ENCODE measurements at regions not wholly inside any gene's neighbourhood (a gene's known extent, or its start where the extent isn't known, plus 50 kb on each side); places are given as distances from the start of the nearest gene placed in this dataset.

- H3K4me3 ChIP-seq: no peak overlapping the region
- H3K27me3 ChIP-seq: no peaks in the 10 kb centered on the region
- peak in 2 of 3 donors; percentile 47 to 62 for DNase-seq
- no peak overlapping the region for H3K27ac ChIP-seq
- no peaks in the 10 kb centered on the region for H3K36me3 ChIP-seq
- H3K9me3 ChIP-seq: no peaks in the 10 kb centered on the region
- no peaks in the 10 kb centered on the region for H3K4me1 ChIP-seq
- WGBS (ENCODE audit: insufficient coverage, low coverage, low lambda C conversion rate, missing lambda C conversion rate): 53% methylated on average over 7 of the region's 8 CpGs
- TF ChIP-seq POLR2A (IDR thresholded peaks at IDR 0.05): no peak
- TF ChIP-seq CTCF (IDR thresholded peaks at IDR 0.05): no peak
- ATAC-seq: peak in 3 of 4 donors; percentile 48 to 57 (median 55)
- intact Hi-C loops (cut with DNase I): no loop called here
Measured at GRCh38 chr9:131799177-131799823, 59.4 kb upstream of the RAPGEF1 start.

- intact Hi-C loops (cut with DNase I): no loop called here
- H3K36me3 ChIP-seq: no peaks in the 10 kb centered on the region
- H3K4me1 ChIP-seq: no peaks in the 10 kb centered on the region
- WGBS (ENCODE audit: insufficient coverage, low coverage, low lambda C conversion rate, missing lambda C conversion rate): 51% methylated on average over 6 of the region's 7 CpGs
- no peaks in the 10 kb centered on the region for H3K9me3 ChIP-seq
- TF ChIP-seq CTCF (IDR thresholded peaks at IDR 0.05): no peak
- no peak for TF ChIP-seq POLR2A (IDR thresholded peaks at IDR 0.05)
- H3K27ac ChIP-seq: no peak overlapping the region
- H3K4me3 ChIP-seq: no peak overlapping the region
- ATAC-seq: no peak
- H3K27me3 ChIP-seq: no peaks in the 10 kb centered on the region
- DNase-seq: peak in 1 of 3 donors; percentile 9
Measured at GRCh38 chr9:131798246-131798645, 58.4 kb upstream of the RAPGEF1 start.

GRCh38 chr9:131794393-131794792, 54.5 kb upstream of the RAPGEF1 start:
- Histone ChIP-seq H3K36me3 (no peaks in the 10 kb centered on the region), H3K9me3 (no peaks in the 10 kb centered on the region), H3K27me3 (no peaks in the 10 kb centered on the region), H3K27ac (no peak overlapping the region), H3K4me3 (no peak overlapping the region), H3K4me1 (no peaks in the 10 kb centered on the region)
- no peak for DNase-seq
- TF ChIP-seq POLR2A (IDR thresholded peaks at IDR 0.05) (no peak), CTCF (IDR thresholded peaks at IDR 0.05) (no peak)
- 59% methylated on average over 13 of the region's 15 CpGs for WGBS (ENCODE audit: insufficient coverage, low coverage, low lambda C conversion rate, missing lambda C conversion rate)
- intact Hi-C loops (cut with DNase I): no loop called here
- no peak for ATAC-seq

GRCh38 chr9:131791542-131792254, 51.8 kb upstream of the RAPGEF1 start:
- no peaks in the 10 kb centered on the region for H3K36me3 ChIP-seq
- ATAC-seq (no peak), DNase-seq (no peak)
- no peak for TF ChIP-seq POLR2A (IDR thresholded peaks at IDR 0.05)
- no peak for TF ChIP-seq CTCF (IDR thresholded peaks at IDR 0.05)
- no peak overlapping the region for H3K4me3 ChIP-seq
- no peaks in the 10 kb centered on the region for H3K27me3 ChIP-seq
- no CpG with 5 or more reads among the region's 23 CpGs for WGBS (ENCODE audit: insufficient coverage, low coverage, low lambda C conversion rate, missing lambda C conversion rate)
- intact Hi-C loops (cut with DNase I): no loop called here
- H3K27ac ChIP-seq: no peak overlapping the region
- H3K4me1 ChIP-seq: no peaks in the 10 kb centered on the region
- H3K9me3 ChIP-seq: no peaks in the 10 kb centered on the region

All from right lobe of liver (tissue), 6 donors.